HepG2 (cell line): ENCODE measurements at regions not wholly inside any gene's neighbourhood (a gene's known extent, or its start where the extent isn't known, plus 50 kb on each side); places are given as distances from the start of the nearest gene placed in this dataset.

Experiments
- FOXP1 ChIP-seq, 2 experiments: fragments of 450-650 bp in 1 of 2; IDR thresholded peaks; 2 replicates each; pipeline ENCODE4 v1.6.1; 2017 to 2018; ENCODE audit warnings: antibody characterized with exemption in 1 of 2
- HOXA7 ChIP-seq: sonication (generic); formaldehyde crosslinking; IDR thresholded peaks from 2 replicates; pipeline ENCODE4 v1.8.1; 2022; ENCODE audit warnings: mild to moderate bottlenecking, missing genetic modification reagents, moderate library complexity
- RAD51 ChIP-seq: fragments of 450-650 bp; IDR thresholded peaks from 2 replicates; pipeline ENCODE4 v1.6.1; 2016; ENCODE audit warnings: borderline replicate concordance
- SAFB2 ChIP-seq: sonication (generic); formaldehyde crosslinking; IDR thresholded peaks from 2 replicates; pipeline ENCODE4 v1.5.1; 2020; ENCODE audit warnings: missing genetic modification reagents, low read depth, mild to moderate bottlenecking, borderline replicate concordance
- ZSCAN31 ChIP-seq: sonication (generic); formaldehyde crosslinking; IDR thresholded peaks from 2 replicates; pipeline ENCODE4 v1.5.0; 2020; ENCODE audit warnings: low read depth, mild to moderate bottlenecking, missing genetic modification reagents
- TF ChIP-seq, protein P1 (sequence below): sonication (generic); formaldehyde crosslinking; IDR thresholded peaks from 2 replicates; pipeline ENCODE4 v1.4.0; 2020; ENCODE audit warnings: missing genetic modification reagents
- TF ChIP-seq, protein P2 (sequence below): sonication (generic); formaldehyde crosslinking; IDR thresholded peaks from 2 replicates; pipeline ENCODE4 v1.5.0; 2020; ENCODE audit warnings: mild to moderate bottlenecking, missing genetic modification reagents, moderate library complexity

DNA sequence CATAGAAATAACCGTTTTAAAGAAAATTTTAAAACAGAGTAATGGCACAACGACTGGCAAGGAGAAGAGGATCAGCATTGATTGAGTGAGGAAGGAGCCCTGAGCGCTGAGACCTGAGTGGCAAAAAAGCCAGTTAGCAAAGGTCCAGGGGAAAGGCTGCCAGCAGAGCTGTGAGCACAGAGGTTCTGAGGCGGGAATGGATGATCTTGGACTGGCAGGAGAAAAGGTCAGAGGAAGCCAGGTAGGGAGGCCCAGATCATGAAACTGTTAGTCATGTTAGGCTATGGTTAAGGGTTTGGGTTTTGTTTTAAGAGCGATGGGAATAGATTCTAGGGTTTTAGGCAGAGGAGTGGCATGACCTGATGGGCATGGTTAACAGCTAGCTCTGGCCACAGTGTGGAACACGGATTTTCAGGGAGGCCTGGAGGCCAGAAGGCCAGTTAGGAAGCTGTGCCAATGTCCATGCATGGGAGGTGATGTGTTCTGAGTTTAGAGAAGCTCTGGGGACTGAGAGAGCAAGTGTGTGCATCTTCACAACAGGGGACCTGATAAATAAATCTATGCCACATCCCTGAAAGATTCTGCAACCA, 57.7 kb upstream of the GALNT10 start:
- TF ChIP-seq ZSCAN31 (no peak), FOXP1 (IDR thresholded peaks at IDR 0.05) (no peak), FOXP1 (CRISPR knock-in tag; IDR thresholded peaks at IDR 0.05) (no peak), SAFB2 (CRISPR knock-in tag) (no peak), RAD51 (no peak), HOXA7 (CRISPR knock-in tag) (no peak)
- TF ChIP-seq, protein P1, sequence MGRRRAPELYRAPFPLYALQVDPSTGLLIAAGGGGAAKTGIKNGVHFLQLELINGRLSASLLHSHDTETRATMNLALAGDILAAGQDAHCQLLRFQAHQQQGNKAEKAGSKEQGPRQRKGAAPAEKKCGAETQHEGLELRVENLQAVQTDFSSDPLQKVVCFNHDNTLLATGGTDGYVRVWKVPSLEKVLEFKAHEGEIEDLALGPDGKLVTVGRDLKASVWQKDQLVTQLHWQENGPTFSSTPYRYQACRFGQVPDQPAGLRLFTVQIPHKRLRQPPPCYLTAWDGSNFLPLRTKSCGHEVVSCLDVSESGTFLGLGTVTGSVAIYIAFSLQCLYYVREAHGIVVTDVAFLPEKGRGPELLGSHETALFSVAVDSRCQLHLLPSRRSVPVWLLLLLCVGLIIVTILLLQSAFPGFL (CRISPR knock-in tag): no peak
- TF ChIP-seq, protein P2, sequence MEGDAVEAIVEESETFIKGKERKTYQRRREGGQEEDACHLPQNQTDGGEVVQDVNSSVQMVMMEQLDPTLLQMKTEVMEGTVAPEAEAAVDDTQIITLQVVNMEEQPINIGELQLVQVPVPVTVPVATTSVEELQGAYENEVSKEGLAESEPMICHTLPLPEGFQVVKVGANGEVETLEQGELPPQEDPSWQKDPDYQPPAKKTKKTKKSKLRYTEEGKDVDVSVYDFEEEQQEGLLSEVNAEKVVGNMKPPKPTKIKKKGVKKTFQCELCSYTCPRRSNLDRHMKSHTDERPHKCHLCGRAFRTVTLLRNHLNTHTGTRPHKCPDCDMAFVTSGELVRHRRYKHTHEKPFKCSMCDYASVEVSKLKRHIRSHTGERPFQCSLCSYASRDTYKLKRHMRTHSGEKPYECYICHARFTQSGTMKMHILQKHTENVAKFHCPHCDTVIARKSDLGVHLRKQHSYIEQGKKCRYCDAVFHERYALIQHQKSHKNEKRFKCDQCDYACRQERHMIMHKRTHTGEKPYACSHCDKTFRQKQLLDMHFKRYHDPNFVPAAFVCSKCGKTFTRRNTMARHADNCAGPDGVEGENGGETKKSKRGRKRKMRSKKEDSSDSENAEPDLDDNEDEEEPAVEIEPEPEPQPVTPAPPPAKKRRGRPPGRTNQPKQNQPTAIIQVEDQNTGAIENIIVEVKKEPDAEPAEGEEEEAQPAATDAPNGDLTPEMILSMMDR (CRISPR knock-in tag): no peak
